ENCODE measurements at regions not wholly inside any gene's neighbourhood (a gene's known extent, or its start where the extent isn't known, plus 50 kb on each side); places are given as distances from the start of the nearest gene placed in this dataset.
"Not testable (repeated sequence)": the region's sequence is repeated elsewhere in the genome, so short reads cannot be mapped to it uniquely, and the experiment has no call there.

GRCh38 chr5:86292811-86293210 is 324.9 kb upstream of the COX7C start:
- TF ChIP-seq CTCF (conservative IDR thresholded peaks at IDR 0.05; ENCODE audit: low read depth, low read length); EZH2 (IDR thresholded peaks at IDR 0.05; ENCODE audit: borderline replicate concordance, low read depth, low read length, poor library complexity, severe bottlenecking): not testable (repeated sequence)

Data from A673 (cell line).